ENCODE measurements at regions not wholly inside any gene's neighbourhood (a gene's known extent, or its start where the extent isn't known, plus 50 kb on each side); places are given as distances from the start of the nearest gene placed in this dataset.
"Not testable (repeated sequence)": the region's sequence is repeated elsewhere in the genome, so short reads cannot be mapped to it uniquely, and the experiment has no call there.

DNA sequence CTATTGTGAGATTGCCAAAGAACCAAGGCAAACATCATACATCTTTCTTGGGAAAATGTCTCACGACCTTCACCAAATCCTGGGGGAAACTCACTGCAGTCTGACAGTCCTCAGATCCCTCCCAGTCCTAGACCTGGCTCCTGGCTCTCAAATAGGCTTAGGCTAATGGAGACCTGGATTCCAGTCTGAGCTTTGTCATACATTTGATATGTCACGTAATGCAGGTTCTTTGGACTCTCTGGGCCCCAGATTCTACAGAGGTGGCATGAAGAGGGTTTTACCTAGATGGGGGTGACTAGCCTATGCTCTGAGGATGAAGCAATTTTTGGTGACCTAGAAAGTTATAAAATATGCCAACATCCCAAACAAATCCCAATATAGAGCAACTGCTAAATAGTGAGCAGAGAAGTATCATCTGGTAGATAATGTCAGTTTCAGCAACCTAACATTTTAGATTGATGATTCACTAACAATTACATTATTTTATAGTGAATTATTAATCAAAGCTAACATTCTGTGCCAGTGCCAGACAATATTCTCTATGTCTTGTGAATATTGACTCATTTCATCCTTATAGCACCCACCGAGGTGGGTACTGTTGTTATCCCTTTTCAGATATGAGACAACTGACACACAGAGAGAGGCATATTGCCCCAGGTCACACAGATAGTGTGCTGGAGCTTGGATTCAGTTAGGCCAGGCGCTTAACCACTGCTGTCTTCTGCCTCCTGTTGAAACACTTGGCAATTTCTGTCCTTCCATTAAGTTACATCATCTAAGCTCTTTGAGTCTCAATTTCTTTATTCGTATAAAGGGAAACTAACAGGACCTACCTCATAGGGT is 195.4 kb upstream of the MAMLD1 start:
- DNase-seq = no peak

DNA sequence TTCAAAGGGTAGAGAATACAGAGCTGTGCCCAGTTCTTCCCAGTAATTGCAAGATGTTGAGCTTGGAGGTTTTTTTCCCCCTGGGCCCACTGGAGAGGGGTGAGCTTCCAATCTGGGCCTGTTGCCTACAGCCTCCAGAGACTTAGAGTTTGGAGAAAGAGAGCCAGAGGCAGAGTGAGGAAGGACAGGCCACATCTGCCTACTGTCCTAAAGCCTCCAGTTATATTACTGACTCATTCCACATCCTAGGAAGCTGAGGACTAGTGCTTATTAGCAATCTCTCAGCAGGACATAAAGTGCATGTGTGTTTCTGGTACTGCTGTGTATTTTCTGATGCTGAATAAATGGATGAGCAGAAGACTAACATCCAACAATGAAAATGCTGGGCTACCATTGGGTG is 181.0 kb upstream of the MAMLD1 start:
- no peak for DNase-seq

DNA sequence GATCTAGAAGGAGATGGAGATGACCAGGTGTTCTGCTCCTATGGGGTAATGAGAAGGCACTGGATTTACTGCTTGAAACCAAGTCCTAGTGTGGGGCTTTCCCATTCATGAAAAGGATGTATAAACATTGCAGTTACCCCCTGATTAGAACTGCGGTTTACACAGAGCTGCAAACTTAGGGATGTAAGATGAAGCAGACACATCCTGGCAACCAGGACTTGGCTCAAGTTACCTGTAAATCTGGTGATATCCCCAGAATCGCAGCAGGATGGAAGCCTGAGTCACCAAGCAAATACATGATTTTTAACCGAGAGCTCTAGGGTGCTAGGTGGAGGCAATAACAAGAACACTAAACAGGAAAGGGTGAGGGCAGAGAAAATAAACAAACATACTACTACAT is 178.6 kb upstream of the MAMLD1 start:
- no peak for DNase-seq

DNA sequence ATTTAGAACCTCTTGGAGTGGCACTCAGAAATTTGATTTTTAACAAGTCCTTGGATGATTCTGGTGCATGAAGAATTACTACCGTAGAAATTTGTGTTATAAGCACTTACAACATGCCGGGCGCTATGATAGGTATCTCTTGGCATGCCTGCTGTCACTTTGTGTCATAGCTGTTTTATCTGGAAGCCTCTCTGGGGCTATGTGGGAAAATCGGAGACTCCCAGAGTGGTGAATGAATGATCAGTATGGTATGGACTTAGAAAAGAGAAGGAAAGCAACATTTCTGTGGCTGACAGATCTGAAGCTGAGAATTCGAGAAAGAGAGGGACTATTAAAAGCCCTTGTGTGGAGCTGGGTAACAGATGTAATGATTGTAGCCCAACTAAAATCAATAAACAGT is 177.4 kb upstream of the MAMLD1 start:
- no peak for DNase-seq

DNA sequence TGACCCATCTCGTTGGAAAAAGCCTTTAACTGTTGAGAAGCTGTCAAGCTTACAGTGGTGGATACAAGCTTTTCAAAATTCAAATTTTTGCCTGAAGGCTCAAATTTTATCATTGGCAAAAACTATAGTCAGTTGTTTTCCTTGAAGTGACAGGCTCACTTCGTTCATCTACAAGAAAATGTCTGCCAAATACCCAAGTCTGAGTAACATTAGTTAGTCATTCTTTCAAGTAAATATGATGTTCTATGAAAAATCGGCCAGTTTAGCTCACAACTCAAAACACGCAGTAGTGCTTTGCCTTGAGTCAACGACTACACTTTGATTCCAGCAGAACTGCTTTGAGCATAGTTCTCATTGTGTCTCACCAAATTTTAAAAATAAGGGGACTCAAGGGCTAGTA is 170.3 kb upstream of the MAMLD1 start:
- DNase-seq = no peak

DNA sequence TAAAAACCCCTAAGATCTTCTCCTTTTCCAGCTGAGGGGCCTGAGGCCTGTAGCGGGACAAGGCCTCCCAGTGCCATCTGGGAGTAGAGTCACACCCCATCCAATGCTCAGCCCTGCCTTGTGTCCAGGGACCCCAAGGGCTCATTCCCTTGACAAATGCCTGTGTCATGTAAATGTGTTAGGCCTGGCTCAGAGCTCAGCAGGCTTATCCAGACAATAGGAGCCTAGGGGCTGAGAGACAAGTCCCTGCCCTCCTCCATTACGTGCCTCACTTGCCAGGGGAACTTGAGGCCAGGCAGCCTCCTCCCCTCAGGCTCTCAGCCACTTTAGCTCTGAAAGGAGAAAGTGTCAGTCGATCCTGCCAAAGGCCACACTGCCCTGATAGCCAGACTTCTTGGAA is 166.8 kb upstream of the MAMLD1 start:
- no peak for DNase-seq

DNA sequence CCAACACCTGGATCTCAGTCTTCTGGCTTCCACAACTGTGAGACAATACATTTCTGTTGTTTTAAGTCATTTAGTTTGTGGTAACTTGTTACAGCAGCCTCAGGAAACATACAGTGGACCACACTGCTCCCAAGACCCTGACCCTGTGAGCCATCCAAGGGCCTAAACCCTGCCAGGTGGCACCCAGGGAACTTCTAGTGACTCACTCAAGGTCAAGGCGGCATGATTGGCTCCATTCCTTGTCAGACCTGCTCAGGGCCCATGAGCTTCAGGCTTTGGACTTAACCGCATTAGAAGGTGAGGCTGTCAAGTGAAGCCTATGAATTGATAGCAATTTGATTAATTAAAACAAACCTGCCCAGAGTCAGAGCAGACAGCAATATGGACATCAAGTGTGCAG is 165.7 kb upstream of the MAMLD1 start:
- DNase-seq = no peak

DNA sequence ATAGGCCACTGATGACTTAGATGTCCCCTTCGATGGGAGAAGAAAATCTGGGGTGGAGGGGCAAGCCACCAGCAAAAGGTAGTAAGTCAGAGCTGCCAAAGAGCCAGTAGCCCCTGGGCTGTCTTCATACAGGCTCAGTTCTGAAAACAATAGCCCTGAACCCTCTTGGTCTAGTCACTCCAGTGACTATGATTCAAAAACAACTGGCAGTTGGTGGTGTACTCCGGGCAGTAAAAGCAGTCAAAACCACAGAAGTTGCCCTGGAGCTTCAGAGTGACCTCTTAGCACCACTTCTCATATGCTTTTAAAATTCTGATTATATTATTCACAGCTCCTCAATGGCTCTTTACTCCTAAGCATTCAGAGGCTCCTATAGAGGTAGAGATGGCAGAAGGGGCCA is 164.3 kb upstream of the MAMLD1 start:
- DNase-seq = no peak

DNA sequence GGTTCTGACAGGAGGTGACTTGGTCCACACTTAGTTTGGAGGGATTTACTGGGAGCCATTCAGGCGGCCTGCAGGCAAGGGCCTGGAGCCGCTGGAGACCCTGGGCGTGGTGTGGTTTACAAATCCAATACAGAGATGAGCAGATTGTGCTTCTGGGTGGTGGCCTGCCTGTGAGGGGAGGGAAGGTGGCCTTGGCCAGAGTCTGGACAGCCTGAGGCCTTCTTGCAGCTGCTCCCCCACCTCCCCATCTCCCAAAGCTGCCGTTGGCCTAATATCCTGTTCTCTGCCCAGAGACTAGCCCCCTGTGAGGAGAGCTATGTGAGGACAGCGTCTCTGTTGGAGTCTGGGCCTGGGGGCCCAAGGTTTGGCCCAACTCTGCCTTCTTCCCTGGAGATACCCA is 163.9 kb upstream of the MAMLD1 start:
- no peak for DNase-seq

DNA sequence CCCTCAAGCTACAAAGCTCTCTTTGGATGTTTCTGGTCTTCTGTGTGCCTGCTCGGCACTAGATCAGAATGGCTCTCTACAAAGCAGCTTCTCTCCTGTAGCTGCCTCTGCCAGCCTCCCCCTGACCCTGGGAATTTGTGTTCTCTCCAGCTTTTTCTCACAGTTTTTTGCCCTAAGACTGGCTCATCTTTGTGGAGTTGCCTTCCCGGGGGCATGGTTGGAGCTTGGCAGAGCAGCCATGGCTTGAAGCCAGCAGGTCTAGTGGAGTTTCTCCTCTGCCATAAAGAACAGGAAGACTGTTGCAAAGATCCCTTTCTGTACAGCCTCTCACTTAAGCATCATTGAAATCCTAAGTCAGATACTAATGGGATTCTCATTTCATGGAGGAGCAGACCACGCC is 163.3 kb upstream of the MAMLD1 start:
- DNase-seq = no peak

DNA sequence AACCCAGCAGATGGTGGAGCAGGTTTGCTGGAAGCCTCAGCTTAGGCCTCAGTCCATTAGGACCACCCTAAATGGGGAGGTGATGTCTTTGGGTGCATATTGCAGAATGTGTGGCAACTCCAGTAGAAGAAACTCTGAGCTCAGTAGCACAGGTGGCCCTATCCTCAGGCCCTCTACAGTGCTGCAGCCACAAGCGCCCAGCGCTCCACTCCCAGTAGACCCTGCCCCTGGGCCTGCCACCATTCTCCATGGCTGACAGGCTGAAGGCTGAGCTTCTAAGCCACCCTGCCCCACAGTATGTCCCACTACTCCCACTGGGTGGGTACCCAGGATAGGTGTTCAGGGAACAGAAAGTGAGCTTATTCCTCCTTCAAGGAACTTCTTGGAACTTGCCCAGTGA is 162.8 kb upstream of the MAMLD1 start:
- no peak for DNase-seq

DNA sequence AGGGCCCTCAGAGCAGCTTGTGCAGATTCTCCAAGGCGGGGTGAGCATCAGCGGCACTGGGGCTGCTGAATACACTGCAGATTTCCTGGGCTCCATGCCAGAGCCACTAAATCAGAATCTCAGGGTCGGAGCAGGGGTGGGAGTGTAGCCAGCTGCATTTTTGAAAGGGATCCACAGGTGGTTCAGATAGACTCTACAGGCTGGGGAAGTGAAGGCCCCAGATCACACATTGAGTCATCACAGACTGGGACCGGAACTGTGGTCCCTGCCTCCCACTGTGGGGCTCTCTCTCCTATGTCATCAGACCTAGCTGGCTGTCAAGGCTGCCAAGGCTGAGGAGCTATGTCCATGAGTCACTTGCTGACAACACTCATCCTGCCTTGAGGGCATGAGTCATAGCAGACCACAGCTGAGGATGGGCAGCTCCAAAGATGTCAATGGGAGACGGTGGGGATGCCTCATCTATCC is 162.3 kb upstream of the MAMLD1 start:
- DNase-seq = peak in 1 of 2 experiments; percentile 3

DNA sequence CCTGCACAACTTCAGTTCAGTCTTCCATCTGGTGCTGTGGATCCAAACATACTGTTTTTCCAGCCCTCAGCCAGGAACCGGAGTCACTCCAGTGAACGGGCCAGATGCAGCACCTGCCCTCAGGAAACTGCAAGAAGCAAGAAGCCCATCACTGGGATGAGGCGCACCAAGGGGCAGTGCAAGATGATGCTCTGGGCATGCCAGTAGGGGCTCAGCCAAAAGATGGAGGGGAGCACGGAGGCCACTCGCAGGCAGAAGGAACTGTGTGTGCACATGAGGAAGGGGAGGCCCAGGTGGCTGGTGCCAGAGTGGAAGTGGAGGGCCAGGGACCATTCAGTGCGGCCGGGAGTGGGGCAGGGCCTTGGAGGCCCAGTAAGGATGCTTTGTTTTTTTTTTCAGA is 161.7 kb upstream of the MAMLD1 start:
- no peak for DNase-seq

DNA sequence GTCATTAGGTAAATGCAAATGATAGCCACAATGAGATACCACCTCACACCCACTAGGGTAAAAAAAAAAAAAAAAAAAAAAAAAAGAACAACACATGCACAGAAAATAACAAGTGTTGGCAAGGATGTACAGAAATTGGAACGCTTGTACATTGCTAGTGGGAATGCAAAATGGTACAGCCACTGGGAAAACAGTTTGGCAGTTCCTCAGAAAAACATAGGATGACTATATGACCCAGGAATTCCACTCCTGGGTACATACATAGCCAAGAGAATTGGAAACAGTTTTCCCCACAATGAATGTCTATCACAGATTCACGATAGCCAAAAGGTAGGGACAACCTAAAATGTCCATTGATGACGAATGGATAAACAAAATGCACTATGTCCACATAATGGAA is 161.3 kb upstream of the MAMLD1 start:
- DNase-seq = no peak

DNA sequence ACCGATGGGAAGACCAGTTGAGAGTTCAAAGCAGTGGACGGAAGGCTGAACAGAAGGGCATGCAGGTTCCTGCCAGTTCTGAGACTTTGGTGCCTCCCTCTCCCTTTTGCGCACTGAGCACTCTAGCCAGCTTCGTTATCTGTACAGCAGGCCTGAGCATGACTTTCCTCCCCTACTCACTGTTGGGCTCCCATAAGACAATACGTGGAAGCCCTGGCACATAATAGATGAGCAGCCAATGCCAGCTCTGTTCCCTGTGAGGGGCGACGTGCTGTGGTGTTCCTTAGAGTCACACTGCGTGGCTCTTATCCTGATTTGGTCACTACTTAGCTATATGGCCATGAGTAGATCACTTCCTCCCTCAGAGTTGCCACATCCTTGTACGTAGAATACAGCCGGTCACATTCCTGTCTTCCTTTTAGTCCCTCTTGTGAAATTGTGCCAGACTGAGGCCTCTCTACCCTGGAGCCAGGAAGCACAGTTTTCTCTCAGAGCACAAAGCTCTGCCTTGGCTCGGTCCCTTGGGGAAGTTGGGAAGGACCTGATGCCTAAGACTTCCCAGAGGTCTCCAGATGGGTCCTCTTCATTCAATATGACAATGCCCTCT is 160.4 kb upstream of the MAMLD1 start:
- no peak for DNase-seq

DNA sequence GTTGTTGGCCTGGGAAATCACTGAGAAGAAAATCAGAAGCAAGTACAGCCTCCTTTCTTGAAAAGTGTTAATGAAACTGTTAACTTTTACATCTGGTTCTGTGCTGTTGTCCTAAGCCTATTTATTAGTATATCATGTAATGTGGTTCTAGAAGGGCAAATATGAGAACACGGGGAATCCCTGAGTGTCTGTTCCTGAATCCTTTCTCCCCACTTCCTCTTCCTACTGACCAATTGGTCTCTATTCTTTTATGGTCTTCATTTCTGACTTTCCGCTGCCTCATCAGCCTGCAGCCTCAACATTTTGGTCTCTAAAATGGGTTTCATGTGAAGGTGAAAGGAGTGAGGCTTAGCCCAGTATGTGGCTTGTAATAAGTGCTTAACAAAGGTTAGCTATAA is 159.9 kb upstream of the MAMLD1 start:
- DNase-seq = no peak

DNA sequence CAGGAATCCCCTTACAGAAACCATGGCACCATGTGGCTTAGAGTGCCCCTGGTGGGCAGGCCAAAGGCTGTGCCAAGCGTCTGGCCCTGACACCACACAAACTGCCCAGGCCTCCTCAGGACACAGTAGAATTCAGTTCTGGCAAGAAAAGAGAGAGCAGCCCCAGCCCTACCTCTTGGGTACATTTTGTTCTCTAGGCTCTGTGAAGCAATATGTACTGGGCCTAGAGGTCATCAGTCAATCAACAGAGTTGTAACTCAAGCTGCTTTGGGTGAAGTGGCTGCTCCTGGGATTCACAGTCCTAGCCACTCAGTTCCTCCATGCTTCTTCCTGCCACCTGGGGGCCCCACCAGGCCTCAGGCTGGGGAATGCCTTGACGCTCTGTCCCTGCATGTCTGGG is 158.1 kb upstream of the MAMLD1 start:
- DNase-seq = no peak

DNA sequence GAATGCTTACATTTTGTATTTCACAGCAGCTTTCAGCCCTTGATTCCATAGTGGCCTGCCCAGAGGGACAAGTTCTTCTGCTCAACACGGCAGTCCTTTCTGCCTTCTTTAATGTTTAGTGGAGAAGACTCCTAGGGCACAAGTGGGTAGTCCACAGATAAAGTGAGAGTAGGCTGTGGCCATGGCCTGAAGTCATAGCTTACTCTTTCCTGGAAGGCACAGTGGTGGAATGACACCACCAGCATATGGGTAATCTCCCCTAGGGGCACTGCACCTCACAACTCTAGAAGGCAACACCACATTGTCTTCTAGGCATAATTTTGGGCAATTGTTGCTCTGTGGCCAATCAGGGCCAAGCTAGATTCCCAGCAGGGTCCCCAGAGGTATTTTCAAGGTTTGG is 155.4 kb upstream of the MAMLD1 start:
- DNase-seq = no peak

DNA sequence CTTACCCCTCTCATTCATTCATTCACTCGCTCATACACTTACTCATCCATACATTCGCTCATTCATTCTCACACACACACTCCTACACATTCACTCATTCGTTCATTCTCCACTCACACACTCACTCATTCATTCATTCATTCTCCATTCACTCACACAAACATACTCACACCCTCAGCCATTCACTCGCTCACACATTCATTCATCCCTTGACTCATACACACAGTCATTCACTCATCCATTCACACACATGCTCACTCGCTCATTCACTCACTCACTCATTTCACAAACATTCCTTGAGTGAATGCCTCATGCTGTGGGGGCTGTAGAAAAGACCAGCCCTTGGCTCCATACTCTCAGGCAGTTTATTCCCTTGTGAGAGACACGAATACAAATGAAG is 151.1 kb upstream of the MAMLD1 start:
- no peak for DNase-seq

DNA sequence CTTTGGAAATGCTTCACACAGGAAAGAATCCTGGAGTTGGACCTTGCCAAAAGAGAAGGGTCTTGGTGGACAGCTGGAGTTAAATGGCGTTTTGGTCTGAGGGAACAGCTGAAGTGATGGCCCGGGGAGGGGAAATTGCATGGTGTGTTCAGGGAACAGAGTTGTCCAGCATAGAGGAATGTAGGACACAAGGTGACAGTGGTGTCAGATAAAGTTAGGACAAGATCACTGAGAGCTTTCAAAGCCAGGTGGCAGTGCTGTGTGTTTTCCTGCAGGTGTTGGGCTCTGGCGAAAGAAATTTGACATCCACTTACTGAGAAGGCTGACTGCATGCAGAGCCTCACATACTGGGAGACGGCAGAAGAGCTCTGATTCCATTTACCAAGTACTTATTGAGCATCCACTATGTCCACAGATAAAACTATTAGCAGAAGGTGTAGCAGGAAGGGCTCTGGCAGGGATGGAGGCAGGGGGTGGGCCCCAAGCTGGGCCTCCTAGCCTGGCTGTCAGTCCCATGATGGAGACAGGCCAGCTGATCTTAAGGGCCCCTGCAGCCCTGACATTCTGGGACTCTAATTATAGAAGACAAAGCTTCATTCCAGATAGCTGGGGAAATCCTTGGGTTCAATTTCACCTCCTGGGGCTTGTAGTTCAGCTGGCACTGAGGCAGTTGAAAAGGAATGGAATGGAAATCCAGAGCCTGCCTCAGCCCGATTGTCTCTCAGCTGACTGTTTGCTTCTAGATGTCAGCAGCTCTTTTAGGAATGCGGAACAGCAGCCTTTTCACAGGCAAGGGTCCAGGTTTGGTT is 150.2 kb upstream of the MAMLD1 start:
- no peak for DNase-seq

DNA sequence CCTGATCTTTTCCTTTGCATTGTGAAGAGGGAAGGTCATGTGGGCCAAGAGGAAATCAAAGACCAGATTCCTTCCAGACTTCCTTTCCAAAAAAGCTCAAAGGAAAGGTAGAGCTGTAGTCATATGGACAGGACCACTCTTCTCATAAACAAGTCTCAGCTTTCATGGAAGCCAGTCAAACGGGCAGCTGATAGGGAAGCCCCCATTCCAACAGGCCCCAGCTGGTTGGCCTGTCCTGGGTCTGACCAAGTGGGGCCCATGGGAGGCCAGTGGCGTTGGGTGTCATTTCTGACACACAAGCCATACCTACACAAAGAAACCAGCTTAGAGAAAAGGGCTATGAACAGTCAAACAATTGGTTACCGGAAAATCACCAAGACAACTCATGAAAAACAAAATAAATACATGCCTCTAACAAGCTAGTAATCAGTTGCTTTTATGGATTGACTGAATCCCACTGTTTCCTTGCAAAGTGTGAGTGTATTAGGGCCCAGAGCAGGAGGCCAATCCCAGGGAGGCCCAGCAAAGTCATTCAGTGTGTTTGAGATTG is 149.6 kb upstream of the MAMLD1 start:
- DNase-seq = no peak

DNA sequence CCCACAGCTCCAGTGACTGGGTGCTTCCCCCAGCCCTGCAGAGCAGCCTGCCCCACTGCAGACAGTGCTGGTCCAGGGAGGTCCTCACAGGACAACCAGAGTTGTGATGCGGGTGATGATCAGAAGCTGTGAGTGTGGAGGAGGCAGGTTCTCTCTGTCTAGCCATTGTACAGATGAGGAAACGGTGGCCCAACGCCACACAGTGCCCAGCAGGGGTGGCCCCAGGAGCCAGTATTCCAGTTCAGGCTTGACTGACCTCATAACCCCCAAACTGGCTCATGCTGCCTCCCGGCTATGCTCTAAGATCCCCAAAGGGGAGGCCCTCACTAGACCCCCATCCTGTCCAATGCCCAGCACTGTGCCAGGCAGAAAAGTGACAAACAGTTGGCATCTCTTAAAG is 147.1 kb upstream of the MAMLD1 start:
- DNase-seq = not testable (repeated sequence)

DNA sequence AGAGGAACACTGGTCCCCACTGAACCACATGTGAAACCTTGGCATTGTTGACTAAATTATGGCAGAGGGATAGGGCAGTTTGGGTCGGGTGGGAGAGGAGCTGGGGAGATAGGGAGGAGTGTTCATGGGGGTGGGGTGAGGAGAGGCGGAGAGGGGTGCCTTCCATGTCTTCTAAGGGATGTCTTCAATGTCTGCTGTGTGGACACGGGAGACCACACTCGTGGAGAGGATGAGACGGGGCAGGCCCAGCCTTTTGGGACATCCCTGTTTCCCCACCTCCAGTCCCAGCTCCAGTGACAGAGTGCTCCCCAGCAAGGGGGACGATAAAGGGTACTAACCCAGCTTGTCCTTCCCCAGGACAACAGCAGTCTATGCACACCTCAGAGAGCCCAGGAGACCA is 146.4 kb upstream of the MAMLD1 start:
- no peak for DNase-seq

DNA sequence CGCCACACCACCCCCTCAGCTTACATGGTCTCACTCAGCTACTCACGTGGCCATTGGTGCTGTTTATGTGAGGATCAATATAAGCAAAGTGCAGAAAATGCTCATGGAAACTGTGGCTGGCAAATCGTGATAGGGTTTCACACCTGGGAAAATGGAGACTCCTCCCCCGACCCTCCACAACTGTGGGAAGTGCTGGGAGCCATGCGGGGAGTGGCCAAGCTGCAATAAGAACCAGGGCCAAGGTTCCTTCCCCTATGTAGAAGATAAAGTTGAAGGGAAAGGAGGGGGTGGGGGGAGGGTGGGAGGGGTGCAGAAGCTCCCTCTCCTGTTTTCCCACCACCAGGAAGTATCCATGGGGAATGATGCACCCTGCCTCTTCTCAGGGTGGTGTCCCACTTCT is 145.5 kb upstream of the MAMLD1 start:
- DNase-seq = no peak
